SKM-1 treated with dmso at 0.1 percent for 144 hours (cell line): ENCODE measurements at regions not wholly inside any gene's neighbourhood (a gene's known extent, or its start where the extent isn't known, plus 50 kb on each side); places are given as distances from the start of the nearest gene placed in this dataset.

Experiments used
- DNase-seq: peaks from one replicate; lab custom pipeline; 2025; ENCODE audit not compliant: unreplicated experiment; lab: John Stamatoyannopoulos, UW

- no peak for DNase-seq
These were observed 347.5 kb downstream of the SAMD5 start for GRCh38 chr6:147855803-147856482.

- DNase-seq, result no peak
These were observed 348.2 kb downstream of the SAMD5 start for GRCh38 chr6:147856687-147857086.

GRCh38 chr6:147858421-147858820 lies 349.9 kb downstream of the SAMD5 start:
- no peak for DNase-seq

- no peak for DNase-seq
These were observed 350.6 kb downstream of the SAMD5 start for GRCh38 chr6:147859071-147859470.

GRCh38 chr6:147861696-147862095 lies 353.2 kb downstream of the SAMD5 start:
- no peak for DNase-seq

GRCh38 chr6:147867433-147868226 lies 359.1 kb downstream of the SAMD5 start:
- no peak for DNase-seq

- no peak for DNase-seq
These were observed 360.1 kb downstream of the SAMD5 start for GRCh38 chr6:147868427-147869190.

GRCh38 chr6:147869201-147869600 lies 360.7 kb downstream of the SAMD5 start:
- no peak for DNase-seq

GRCh38 chr6:147869869-147870268 lies 361.4 kb downstream of the SAMD5 start:
- DNase-seq, result no peak

GRCh38 chr6:147870506-147871110 lies 362.1 kb downstream of the SAMD5 start:
- no peak for DNase-seq

- no peak for DNase-seq
These were observed 363.5 kb downstream of the SAMD5 start for GRCh38 chr6:147872002-147872401.

GRCh38 chr6:147873816-147874215 lies 365.3 kb downstream of the SAMD5 start:
- DNase-seq, result no peak

- DNase-seq, result no peak
These were observed 365.8 kb downstream of the SAMD5 start for GRCh38 chr6:147874322-147874721.

GRCh38 chr6:147879031-147879580 lies 370.6 kb downstream of the SAMD5 start:
- DNase-seq, result no peak

GRCh38 chr6:147881432-147881831 lies 372.9 kb downstream of the SAMD5 start:
- DNase-seq, result no peak

GRCh38 chr6:147888374-147888773 lies 379.9 kb downstream of the SAMD5 start:
- no peak for DNase-seq

GRCh38 chr6:147891671-147892070 lies 383.2 kb downstream of the SAMD5 start:
- DNase-seq, result no peak

- DNase-seq, result no peak
These were observed 384.0 kb downstream of the SAMD5 start for GRCh38 chr6:147892476-147892875.

- no peak for DNase-seq
These were observed 386.8 kb downstream of the SAMD5 start for GRCh38 chr6:147895272-147895671.

GRCh38 chr6:147900247-147900830 lies 391.8 kb downstream of the SAMD5 start:
- DNase-seq, result no peak

GRCh38 chr6:147903321-147903720 lies 394.8 kb downstream of the SAMD5 start:
- no peak for DNase-seq
